LNCaP clone FGC (cell line): ENCODE measurements at regions not wholly inside any gene's neighbourhood (a gene's known extent, or its start where the extent isn't known, plus 50 kb on each side); places are given as distances from the start of the nearest gene placed in this dataset.

Experiments
- DNase-seq: peaks from one replicate; pipeline ENCODE4 v3.0.0-alpha.2; 2011; ENCODE audit warnings: low read depth
- H3K4me3 ChIP-seq: 2 replicates; pipeline ENCODE4 v1.5.1; 2011; ENCODE audit warnings: mild to moderate bottlenecking, low read depth, low read length, control low read depth
- CTCF ChIP-seq: IDR thresholded peaks from 2 replicates; pipeline ENCODE4 v1.5.1; 2012; ENCODE audit warnings: mild to moderate bottlenecking; ENCODE audit not compliant: control insufficient read depth, insufficient read depth; ENCODE audit errors: extremely low read depth

GRCh38 chr3:67804578-67804977 lies 150.2 kb upstream of the SUCLG2 start:
- H3K4me3 ChIP-seq = no peak overlapping the region
- no peak for TF ChIP-seq CTCF
- no peak for DNase-seq

GRCh38 chr3:67804089-67804488 lies 149.7 kb upstream of the SUCLG2 start:
- TF ChIP-seq CTCF = no peak
- H3K4me3 ChIP-seq = no peak overlapping the region
- DNase-seq = no peak

GRCh38 chr3:67798412-67798811 lies 144.0 kb upstream of the SUCLG2 start:
- no peak for DNase-seq
- H3K4me3 ChIP-seq = no peak overlapping the region
- TF ChIP-seq CTCF = no peak

- DNase-seq = peak; percentile 74
- no peak overlapping the region for H3K4me3 ChIP-seq
- no peak for TF ChIP-seq CTCF
These were observed 137.2 kb upstream of the SUCLG2 start for GRCh38 chr3:67791620-67792019.

- DNase-seq = peak; percentile 11
- no peak overlapping the region for H3K4me3 ChIP-seq
- peak; percentile 66 for TF ChIP-seq CTCF
These were observed 135.6 kb upstream of the SUCLG2 start for GRCh38 chr3:67790043-67790442.

GRCh38 chr3:67788396-67788795 lies 134.0 kb upstream of the SUCLG2 start:
- no peak for DNase-seq
- TF ChIP-seq CTCF = no peak
- H3K4me3 ChIP-seq = no peak overlapping the region
